Esophagus muscularis mucosa (tissue), 4 donors: ENCODE measurements at regions not wholly inside any gene's neighbourhood (a gene's known extent, or its start where the extent isn't known, plus 50 kb on each side); places are given as distances from the start of the nearest gene placed in this dataset.

Experiments
- DNase-seq: peaks from one replicate; pipeline ENCODE4 v3.0.0-alpha.2; 2017; ENCODE audit errors: extremely low spot score
- H3K27ac ChIP-seq, 4 donors: fragments of 200-600 bp; sonication (generic); replicated peaks in 1 of 4; 1 replicate in 3 of 4; 2 replicates in 1 of 4; pipeline ENCODE4 v1.5.1; 2016 to 2019; ENCODE audit warnings: mild to moderate bottlenecking in 1 of 4
- H3K27me3 ChIP-seq, 4 donors: fragments of 200-600 bp; sonication (generic); one replicate each; pipeline versions ENCODE4 v1.5.1 to v1.6.0; 2016 to 2019
- H3K36me3 ChIP-seq, 4 donors: fragments of 200-600 bp; sonication (generic); one replicate each; pipeline ENCODE4 v1.5.1; 2016 to 2019
- H3K4me1 ChIP-seq, 4 donors: fragments of 200-600 bp; sonication (generic); one replicate each; pipeline ENCODE4 v1.5.1; 2016 to 2019
- H3K4me3 ChIP-seq, 4 donors: fragments of 200-600 bp; sonication (generic); 1 replicate in 2 of 4; 2 replicates in 2 of 4; pipeline ENCODE4 v1.5.1; 2016 to 2019; ENCODE audit warnings: mild to moderate bottlenecking in 4 of 4, moderate library complexity in 1 of 4
- H3K9me3 ChIP-seq, 4 donors: fragments of 200-600 bp; sonication (generic); 1 replicate in 3 of 4; 2 replicates in 1 of 4; pipeline ENCODE4 v1.5.1; 2016 to 2019
- EP300 ChIP-seq: sonication (generic); formaldehyde crosslinking; IDR thresholded peaks from one replicate; pipeline ENCODE4 v1.6.1; 2017; ENCODE audit warnings: antibody characterized with exemption
- POLR2A ChIP-seq: fragments of 450-650 bp; IDR thresholded peaks from one replicate; pipeline ENCODE4 v1.6.1; 2017; ENCODE audit warnings: antibody characterized with exemption, moderate library complexity, mild to moderate bottlenecking, low read depth
- POLR2AphosphoS5 ChIP-seq, 2 donors: sonication (generic); formaldehyde crosslinking; IDR thresholded peaks; one replicate each; pipeline ENCODE4 v1.6.1; 2017; ENCODE audit warnings: antibody characterized with exemption in 2 of 2
- WGBS: methylation state at CpG from one replicate; pipeline ENCODE4 v1.1.5; 2018; 5-methylcytosine and 5-hydroxymethylcytosine counted together
- intact Hi-C: fragments of 100-400 bp; cut with DNase I; formaldehyde crosslinking; loops from one replicate; pipeline ENCODE4 v1.15.1; 2023
- TF ChIP-seq, protein P1 (sequence below), 3 experiments: fragments of 200-600 bp in 2 of 3; fragments of 450-650 bp in 1 of 3; sonication (generic) in 2 of 3; IDR thresholded peaks; one replicate each; pipeline ENCODE4 v1.5.1; 2017 to 2019; ENCODE audit warnings: antibody characterized with exemption in 3 of 3, mild to moderate bottlenecking in 2 of 3, moderate library complexity in 1 of 3

DNA sequence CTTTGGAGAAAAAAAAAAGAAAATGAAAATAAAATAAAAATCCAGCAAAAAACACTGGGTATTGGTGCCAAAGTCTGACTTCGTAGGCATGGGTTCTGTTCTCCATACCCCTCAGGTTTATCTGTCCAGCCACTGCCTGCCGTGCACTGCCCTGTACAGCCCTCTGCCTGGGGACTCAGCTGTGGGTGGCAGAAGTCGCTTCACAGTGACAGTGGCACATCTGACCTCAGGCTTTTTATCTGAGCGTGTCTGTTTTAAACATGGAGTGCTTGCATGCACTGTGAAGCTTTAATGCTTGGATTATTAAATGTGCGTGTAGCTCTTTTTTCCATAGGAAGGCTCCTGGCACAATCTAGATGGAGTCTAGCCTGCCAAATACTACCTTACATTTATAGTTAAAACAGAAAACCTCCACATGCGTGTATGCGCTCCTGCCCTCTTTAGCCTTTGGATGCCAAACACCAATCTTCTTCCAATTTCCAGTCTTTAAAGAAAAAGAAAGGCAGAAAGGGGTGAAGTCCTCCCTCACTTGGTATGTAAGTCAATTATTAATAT lies 375.5 kb downstream of the UTRN start:
- Histone ChIP-seq H3K9me3 (no peaks in the 10 kb centered on the region), H3K27ac (no peak overlapping the region), H3K4me3 (no peak overlapping the region), H3K27me3 (no peaks in the 10 kb centered on the region), H3K36me3 (no peaks in the 10 kb centered on the region), H3K4me1 (peaks cover 11 to 31% (median 15%) of the 10 kb centered on the region in 4 donors)
- no peak for TF ChIP-seq POLR2AphosphoS5 (IDR thresholded peaks at IDR 0.05)
- intact Hi-C loops = no loop called here
- DNase-seq = no peak
- WGBS = 86% methylated on average over 7 of the region's 7 CpGs

DNA sequence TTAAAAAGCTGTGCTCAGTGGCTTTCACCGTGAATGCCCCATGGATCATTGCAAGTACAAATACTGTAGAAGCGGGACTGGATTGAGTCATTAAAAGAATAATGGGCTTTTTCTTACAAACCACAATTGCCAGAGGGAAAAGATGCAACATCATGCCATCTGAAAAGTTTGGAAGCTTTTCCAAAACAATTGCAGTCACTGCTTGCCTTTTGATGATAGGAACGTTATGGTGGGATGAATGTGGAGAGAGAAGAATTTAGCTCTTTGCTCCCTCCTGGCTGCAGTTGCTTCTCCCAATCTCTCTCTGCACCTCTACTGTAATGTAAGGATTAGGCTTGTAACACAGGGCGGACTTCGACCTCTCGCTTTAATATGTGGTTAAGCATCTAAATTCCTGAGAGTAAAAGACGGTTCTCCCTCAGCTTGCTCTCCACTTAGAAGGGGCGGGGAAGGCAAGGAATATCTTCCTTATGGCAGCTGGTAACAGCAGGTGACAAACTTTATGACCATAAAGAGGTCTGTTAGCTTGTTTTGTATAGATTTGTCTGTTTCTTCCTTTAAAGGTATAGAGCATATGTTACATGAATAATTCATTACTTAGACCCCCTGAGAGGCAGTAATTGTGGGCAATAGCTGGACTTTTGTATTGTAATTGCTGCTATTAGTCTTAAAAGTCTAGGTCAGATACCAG lies 376.1 kb downstream of the UTRN start:
- Histone ChIP-seq H3K4me1 (peaks cover 11 to 31% (median 13%) of the 10 kb centered on the region in 4 donors), H3K36me3 (no peaks in the 10 kb centered on the region), H3K27ac (no peak overlapping the region), H3K27me3 (no peaks in the 10 kb centered on the region), H3K9me3 (no peaks in the 10 kb centered on the region), H3K4me3 (no peak overlapping the region)
- TF ChIP-seq POLR2A = no peak
- DNase-seq = no peak
- intact Hi-C loops = no loop called here
- 92% methylated on average over 8 of the region's 8 CpGs for WGBS

DNA sequence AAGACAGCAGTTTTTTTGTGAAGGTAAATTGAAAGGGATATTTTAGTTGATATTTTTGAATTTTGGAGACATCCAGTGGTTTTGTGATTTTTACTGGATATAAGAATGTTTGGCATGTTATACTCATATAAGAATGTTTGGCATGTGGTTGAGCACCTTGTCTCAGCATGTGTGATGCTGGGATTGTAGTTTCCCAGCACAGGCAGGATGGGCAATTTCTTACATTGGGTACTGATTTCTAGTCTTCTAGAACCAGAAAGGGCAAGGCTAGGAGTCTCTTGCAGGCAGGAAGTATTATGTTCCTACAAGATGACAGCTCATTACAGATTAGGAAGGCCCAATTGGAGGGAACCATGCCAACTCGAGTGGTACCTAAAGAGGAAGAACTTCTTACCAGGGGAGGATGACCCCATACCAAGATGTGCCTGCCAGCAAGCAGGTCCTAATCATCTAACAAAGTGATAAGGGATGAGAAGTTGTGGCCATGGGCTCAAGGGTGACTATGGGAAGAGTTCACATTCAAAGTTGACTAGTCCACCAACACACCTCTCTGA lies 377.8 kb downstream of the UTRN start:
- no peak for DNase-seq
- intact Hi-C loops = no loop called here
- Histone ChIP-seq H3K4me3 (no peak overlapping the region), H3K9me3 (no peaks in the 10 kb centered on the region), H3K27ac (no peak overlapping the region), H3K4me1 (peaks cover 11 to 31% (median 13%) of the 10 kb centered on the region in 4 donors), H3K36me3 (no peaks in the 10 kb centered on the region), H3K27me3 (no peaks in the 10 kb centered on the region)
- 85% methylated on average over 1 of the region's 1 CpG for WGBS
- TF ChIP-seq POLR2A = no peak
- TF ChIP-seq POLR2AphosphoS5 (IDR thresholded peaks at IDR 0.05) = no peak
- TF ChIP-seq, protein P1, sequence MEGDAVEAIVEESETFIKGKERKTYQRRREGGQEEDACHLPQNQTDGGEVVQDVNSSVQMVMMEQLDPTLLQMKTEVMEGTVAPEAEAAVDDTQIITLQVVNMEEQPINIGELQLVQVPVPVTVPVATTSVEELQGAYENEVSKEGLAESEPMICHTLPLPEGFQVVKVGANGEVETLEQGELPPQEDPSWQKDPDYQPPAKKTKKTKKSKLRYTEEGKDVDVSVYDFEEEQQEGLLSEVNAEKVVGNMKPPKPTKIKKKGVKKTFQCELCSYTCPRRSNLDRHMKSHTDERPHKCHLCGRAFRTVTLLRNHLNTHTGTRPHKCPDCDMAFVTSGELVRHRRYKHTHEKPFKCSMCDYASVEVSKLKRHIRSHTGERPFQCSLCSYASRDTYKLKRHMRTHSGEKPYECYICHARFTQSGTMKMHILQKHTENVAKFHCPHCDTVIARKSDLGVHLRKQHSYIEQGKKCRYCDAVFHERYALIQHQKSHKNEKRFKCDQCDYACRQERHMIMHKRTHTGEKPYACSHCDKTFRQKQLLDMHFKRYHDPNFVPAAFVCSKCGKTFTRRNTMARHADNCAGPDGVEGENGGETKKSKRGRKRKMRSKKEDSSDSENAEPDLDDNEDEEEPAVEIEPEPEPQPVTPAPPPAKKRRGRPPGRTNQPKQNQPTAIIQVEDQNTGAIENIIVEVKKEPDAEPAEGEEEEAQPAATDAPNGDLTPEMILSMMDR (IDR thresholded peaks at IDR 0.05) = no peak
- TF ChIP-seq EP300 = no peak

DNA sequence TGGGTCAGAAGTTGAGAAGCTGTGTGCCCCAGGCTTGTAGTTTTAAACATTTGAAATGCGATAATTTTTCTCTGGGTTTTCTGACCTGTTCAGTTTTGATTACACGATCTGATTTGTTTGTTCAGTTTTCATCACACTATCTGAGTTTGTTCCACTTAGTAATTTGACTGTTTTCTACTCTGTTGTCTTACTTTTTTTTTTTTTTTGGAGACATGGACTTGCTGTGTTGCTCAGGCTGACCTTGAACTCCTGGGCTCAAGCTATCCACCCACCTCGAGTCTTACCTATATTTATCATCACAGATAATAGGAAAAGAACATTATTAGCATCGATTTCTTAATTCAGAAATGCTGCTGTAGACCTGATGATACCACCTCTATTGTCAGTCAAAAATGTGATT lies 379.1 kb downstream of the UTRN start:
- Histone ChIP-seq H3K4me3 (no peak overlapping the region), H3K36me3 (no peaks in the 10 kb centered on the region), H3K27ac (no peak overlapping the region), H3K27me3 (no peaks in the 10 kb centered on the region), H3K4me1 (peaks cover 7 to 23% (median 8%) of the 10 kb centered on the region in 4 donors), H3K9me3 (no peaks in the 10 kb centered on the region)
- 87% methylated on average over 4 of the region's 4 CpGs for WGBS
- intact Hi-C loops = no loop called here
- no peak for TF ChIP-seq EP300
- TF ChIP-seq POLR2A = no peak
- no peak for TF ChIP-seq POLR2AphosphoS5 (IDR thresholded peaks at IDR 0.05)
- TF ChIP-seq, protein P1 (IDR thresholded peaks at IDR 0.05) = no peak
- no peak for DNase-seq

DNA sequence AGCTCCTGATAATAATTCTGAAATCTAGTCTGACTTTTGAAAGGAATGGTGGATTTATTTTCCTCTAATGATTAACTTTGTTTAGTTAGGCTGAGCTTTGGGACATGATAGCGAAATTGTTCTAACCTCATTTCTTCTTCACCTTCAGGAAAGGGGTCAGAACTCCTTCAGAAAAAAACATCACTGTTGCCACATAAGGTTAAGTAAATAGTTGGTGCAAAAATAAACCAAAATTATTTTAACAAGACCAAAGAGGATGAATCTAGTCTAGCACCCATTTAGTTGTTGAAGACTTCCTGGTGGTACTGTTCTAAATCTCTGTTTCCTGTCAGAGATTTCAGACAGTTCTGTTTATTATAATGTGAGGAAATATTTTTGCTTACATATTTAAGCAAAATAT lies 379.8 kb downstream of the UTRN start:
- DNase-seq = no peak
- intact Hi-C loops = no loop called here
- Histone ChIP-seq H3K9me3 (peaks cover 0 to 5% (median 0%) of the 10 kb centered on the region in 4 donors), H3K27ac (no peak overlapping the region), H3K36me3 (no peaks in the 10 kb centered on the region), H3K27me3 (no peaks in the 10 kb centered on the region), H3K4me3 (no peak overlapping the region), H3K4me1 (peaks cover under 1 to 17% (median 2%) of the 10 kb centered on the region in 4 donors)
- WGBS = 100% methylated on average over 1 of the region's 1 CpG
- TF ChIP-seq POLR2AphosphoS5 (IDR thresholded peaks at IDR 0.05) = no peak
- TF ChIP-seq, protein P1 (IDR thresholded peaks at IDR 0.05) = no peak
- TF ChIP-seq EP300 = no peak
- TF ChIP-seq POLR2A = no peak
